Skin epidermis (tissue), 12 donors: ENCODE measurements at regions not wholly inside any gene's neighbourhood (a gene's known extent, or its start where the extent isn't known, plus 50 kb on each side); places are given as distances from the start of the nearest gene placed in this dataset.

ENCODE experiments used
- H3K27ac ChIP-seq, 21 experiments: fragments of 200-600 bp; sonication (generic) in 11 of 21; one replicate each; pipeline ENCODE4 v1.5.0; 2020; ENCODE audit warnings: mild to moderate bottlenecking in 3 of 21, inconsistent platforms in 2 of 21, moderate library complexity in 2 of 21
- H3K4me3 ChIP-seq, 7 experiments: fragments of 200-600 bp; sonication (generic) in 2 of 7; one replicate each; pipeline ENCODE4 v1.5.0; 2020; ENCODE audit warnings: inconsistent platforms in 2 of 7, mild to moderate bottlenecking in 2 of 7, moderate library complexity in 1 of 7

- Histone ChIP-seq H3K4me3 (no peak overlapping the region), H3K27ac (no peak overlapping the region)
Observed at GRCh38 chr11:92894197-92894596, 75.3 kb upstream of the MTNR1B start.

- H3K4me3 ChIP-seq = no peak overlapping the region
Observed at GRCh38 chr11:92897487-92897886, 72.0 kb upstream of the MTNR1B start.

GRCh38 chr11:92902417-92902816, 67.0 kb upstream of the MTNR1B start:
- Histone ChIP-seq H3K27ac (no peak overlapping the region), H3K4me3 (no peak overlapping the region)

More at GRCh38 chr11:92897487-92897886, 72.0 kb upstream of the MTNR1B start:
- no peak overlapping the region for H3K27ac ChIP-seq

GRCh38 chr11:92907671-92908070, 61.8 kb upstream of the MTNR1B start:
- no peak overlapping the region for H3K27ac ChIP-seq
- no peak overlapping the region for H3K4me3 ChIP-seq

GRCh38 chr11:92909214-92909613, 60.2 kb upstream of the MTNR1B start:
- Histone ChIP-seq H3K4me3 (no peak overlapping the region), H3K27ac (no peak overlapping the region)

GRCh38 chr11:92911478-92911877, 58.0 kb upstream of the MTNR1B start:
- H3K4me3 ChIP-seq = no peak overlapping the region

GRCh38 chr11:92915551-92915950, 53.9 kb upstream of the MTNR1B start:
- no peak overlapping the region for H3K27ac ChIP-seq
- no peak overlapping the region for H3K4me3 ChIP-seq

More at GRCh38 chr11:92911478-92911877, 58.0 kb upstream of the MTNR1B start:
- no peak overlapping the region for H3K27ac ChIP-seq

- Histone ChIP-seq H3K4me3 (no peak overlapping the region), H3K27ac (no peak overlapping the region)
Observed at GRCh38 chr11:92916299-92916698, 53.2 kb upstream of the MTNR1B start.

- H3K27ac ChIP-seq = no peak overlapping the region
- H3K4me3 ChIP-seq = no peak overlapping the region
Observed at GRCh38 chr11:92917927-92918326, 51.5 kb upstream of the MTNR1B start.

GRCh38 chr11:92919048-92919447, 50.4 kb upstream of the MTNR1B start:
- H3K27ac ChIP-seq = no peak overlapping the region
- no peak overlapping the region for H3K4me3 ChIP-seq
